Activated CD4-positive, alpha-beta T cell treated with anti-CD3 and anti-CD28 coated beads, Interleukin-2, Interleukin-6, amounts not matched to agents 100 ng/mL and 50 ng/mL, durations not matched to agents 16 hours and 8 hours (primary cell): ENCODE measurements at regions not wholly inside any gene's neighbourhood (a gene's known extent, or its start where the extent isn't known, plus 50 kb on each side); places are given as distances from the start of the nearest gene placed in this dataset.
"Not testable (repeated sequence)": the region's sequence is repeated elsewhere in the genome, so short reads cannot be mapped to it uniquely, and the experiment has no call there.

Experiments
- DNase-seq: peaks from one replicate; pipeline ENCODE4 v3.0.0-alpha.2; 2020

- no peak for DNase-seq
Measured at GRCh38 chr2:66240286-66240685, 194.6 kb upstream of the MEIS1 start.

GRCh38 chr2:66239655-66240054, 195.3 kb upstream of the MEIS1 start:
- no peak for DNase-seq

- DNase-seq = no peak
Measured at GRCh38 chr2:66237803-66238379, 197.0 kb upstream of the MEIS1 start.

- DNase-seq = no peak
Measured at GRCh38 chr2:66236816-66237802, 197.8 kb upstream of the MEIS1 start.

GRCh38 chr2:66236067-66236685, 198.7 kb upstream of the MEIS1 start:
- DNase-seq = no peak

- DNase-seq = no peak
Measured at GRCh38 chr2:66235428-66235827, 199.5 kb upstream of the MEIS1 start.

- DNase-seq = no peak
Measured at GRCh38 chr2:66233981-66234380, 200.9 kb upstream of the MEIS1 start.

- no peak for DNase-seq
Measured at GRCh38 chr2:66228128-66228547, 206.8 kb upstream of the MEIS1 start.

- DNase-seq = no peak
Measured at GRCh38 chr2:66217039-66217585, 217.8 kb upstream of the MEIS1 start.

GRCh38 chr2:66212749-66213148, 222.2 kb upstream of the MEIS1 start:
- no peak for DNase-seq

- no peak for DNase-seq
Measured at GRCh38 chr2:66202586-66202985, 232.3 kb upstream of the MEIS1 start.

GRCh38 chr2:66201242-66201641, 233.7 kb upstream of the MEIS1 start:
- no peak for DNase-seq

- no peak for DNase-seq
Measured at GRCh38 chr2:66198873-66199272, 236.1 kb upstream of the MEIS1 start.

GRCh38 chr2:66192888-66193287, 242.0 kb upstream of the MEIS1 start:
- DNase-seq = no peak

GRCh38 chr2:66191311-66191710, 243.6 kb upstream of the MEIS1 start:
- DNase-seq = no peak

- no peak for DNase-seq
Measured at GRCh38 chr2:66189553-66189952, 245.4 kb upstream of the MEIS1 start.

- DNase-seq = no peak
Measured at GRCh38 chr2:66186537-66186936, 248.4 kb upstream of the MEIS1 start.

- DNase-seq = no peak
Measured at GRCh38 chr2:66185497-66186054, 249.3 kb upstream of the MEIS1 start.

- not testable (repeated sequence) for DNase-seq
Measured at GRCh38 chr2:66177128-66177796, 257.7 kb upstream of the MEIS1 start.

- no peak for DNase-seq
Measured at GRCh38 chr2:66174491-66174890, 260.4 kb upstream of the MEIS1 start.

GRCh38 chr2:66173645-66174044, 261.3 kb upstream of the MEIS1 start:
- no peak for DNase-seq

GRCh38 chr2:66171530-66171929, 263.4 kb upstream of the MEIS1 start:
- DNase-seq = no peak
